H1 (cell line): ENCODE measurements at regions not wholly inside any gene's neighbourhood (a gene's known extent, or its start where the extent isn't known, plus 50 kb on each side); places are given as distances from the start of the nearest gene placed in this dataset.
"Not testable (repeated sequence)": the region's sequence is repeated elsewhere in the genome, so short reads cannot be mapped to it uniquely, and the experiment has no call there.

Experiments used
- CTCF ChIA-PET: fragments of 300-600 bp; sonication (Branson Sonifier 250); formaldehyde crosslinking; loops from one replicate; lab custom pipeline; 2021; ENCODE audit not compliant: partially characterized antibody; lab: Charles Lee
- POLR2A ChIA-PET: fragments of 300-600 bp; sonication (Branson Sonifier 250); formaldehyde crosslinking; loops from one replicate; lab custom pipeline; 2021; ENCODE audit warnings: inconsistent platforms; ENCODE audit not compliant: partially characterized antibody; lab: Charles Lee
- DNase-seq, 2 experiments: peaks; one replicate each; pipeline versions ENCODE4 v3.0.0 to v3.0.0-alpha.2; 2010 to 2022; ENCODE audit warnings: low spot score in 2 of 2, low read depth in 1 of 2, mixed read lengths in 1 of 2
- FAIRE-seq: peaks from 2 replicates; lab custom pipeline; 2011; peaks lifted over from hg19 to GRCh38; lab: Jason Lieb, UNC
- H2AFZ ChIP-seq: 2 replicates; pipeline ENCODE4 v1.8.1; 2012; ENCODE audit warnings: low read length, inconsistent platforms
- H2AK5ac ChIP-seq: 2 replicates; pipeline ENCODE4 v1.6.1; 2013; ENCODE audit warnings: low read depth, low read length
- H2BK120ac ChIP-seq: replicated peaks from 2 replicates; pipeline ENCODE3; 2013; ENCODE audit warnings: low read depth, low read length, inconsistent platforms
- H2BK12ac ChIP-seq: 2 replicates; pipeline ENCODE4 v1.6.1; 2013; ENCODE audit warnings: low read depth, low read length
- H2BK15ac ChIP-seq: 2 replicates; pipeline ENCODE4 v1.6.1; 2013; ENCODE audit warnings: low read length
- H2BK20ac ChIP-seq: 2 replicates; pipeline ENCODE4 v1.6.1; 2013; ENCODE audit warnings: low read length
- H2BK5ac ChIP-seq: 2 replicates; pipeline ENCODE4 v1.6.1; 2013; ENCODE audit warnings: low read depth, low read length
- H3K14ac ChIP-seq: 2 replicates; pipeline ENCODE4 v1.6.1; 2013; ENCODE audit warnings: inconsistent platforms; ENCODE audit not compliant: insufficient read length
- H3K18ac ChIP-seq: 2 replicates; pipeline ENCODE4 v1.6.1; 2013; ENCODE audit warnings: low read length; ENCODE audit errors: extremely low read depth
- H3K23ac ChIP-seq: 2 replicates; pipeline ENCODE4 v1.6.1; 2013; ENCODE audit warnings: inconsistent platforms; ENCODE audit not compliant: insufficient read length
- H3K23me2 ChIP-seq: 2 replicates; pipeline ENCODE4 v1.6.1; 2013; ENCODE audit warnings: low read depth, low read length
- H3K27ac ChIP-seq: 2 replicates; pipeline ENCODE4 v1.6.1; 2011; ENCODE audit warnings: low read depth, low read length, inconsistent platforms
- H3K27me3 ChIP-seq, 4 experiments: replicated peaks in 1 of 4; 1 replicate in 1 of 4; 2 replicates in 3 of 4; pipeline versions ENCODE4 v1.6.1 to v1.8.1; 2011 to 2013; ENCODE audit warnings: low read length in 3 of 4, mild to moderate bottlenecking in 3 of 4, inconsistent platforms in 2 of 4, mixed read lengths in 2 of 4, moderate library complexity in 1 of 4; ENCODE audit not compliant: control insufficient read depth in 3 of 4, insufficient read depth in 3 of 4; ENCODE audit errors: extremely low read depth in 1 of 4
- H3K36me3 ChIP-seq, 4 experiments: 2 replicates each; pipeline versions ENCODE4 v1.6.1 to v1.8.1; 2011 to 2013; ENCODE audit warnings: mild to moderate bottlenecking in 4 of 4, low read length in 3 of 4, moderate library complexity in 2 of 4, control low read depth in 1 of 4, inconsistent platforms in 1 of 4; ENCODE audit not compliant: insufficient read depth in 4 of 4, control insufficient read depth in 2 of 4
- H3K4ac ChIP-seq: replicated peaks from 2 replicates; pipeline ENCODE3; 2013; ENCODE audit warnings: low read length, low read depth, mixed read lengths, inconsistent platforms; ENCODE audit not compliant: insufficient read length
- H3K4me1 ChIP-seq, 4 experiments: replicated peaks in 1 of 4; 1 replicate in 1 of 4; 2 replicates in 3 of 4; pipeline versions ENCODE4 v1.6.1 to v1.8.1; 2011 to 2013; ENCODE audit warnings: low read length in 3 of 4, inconsistent platforms in 2 of 4, mixed read lengths in 1 of 4; ENCODE audit not compliant: insufficient read depth in 4 of 4, control insufficient read depth in 3 of 4
- H3K4me2 ChIP-seq, 2 experiments: 2 replicates each; pipeline versions ENCODE4 v1.6.1 to v1.8.1; 2011 to 2013; ENCODE audit warnings: low read depth in 2 of 2, low read length in 2 of 2, control low read depth in 1 of 2, inconsistent platforms in 1 of 2, mild to moderate bottlenecking in 1 of 2; ENCODE audit not compliant: insufficient read depth in 1 of 2
- H3K4me3 ChIP-seq, 4 experiments: fragments of 200-600, 300-600 bp in 1 of 4; sonication (generic), shearing (Covaris generic), sonication (Bioruptor Twin) in 1 of 4; 2 replicates each; pipeline versions ENCODE4 v1.5.1 to v1.8.1; 2011 to 2016; ENCODE audit warnings: low read length in 4 of 4, low read depth in 3 of 4, control low read depth in 2 of 4, inconsistent platforms in 2 of 4, mild to moderate bottlenecking in 2 of 4, mixed read lengths in 1 of 4, moderate library complexity in 1 of 4; ENCODE audit not compliant: insufficient read depth in 2 of 4; ENCODE audit errors: extremely low read depth in 1 of 4
- H3K56ac ChIP-seq: replicated peaks from 2 replicates; pipeline ENCODE3; 2013; ENCODE audit warnings: low read depth, mild to moderate bottlenecking, mixed read lengths, low read length, inconsistent platforms; ENCODE audit not compliant: insufficient read length
- H3K79me1 ChIP-seq: 2 replicates; pipeline ENCODE4 v1.6.1; 2013; ENCODE audit warnings: low read depth, low read length, control low read depth
- H3K79me2 ChIP-seq, 2 experiments: 2 replicates each; pipeline versions ENCODE4 v1.6.1 to v1.8.1; 2012 to 2013; ENCODE audit warnings: low read length in 2 of 2, mild to moderate bottlenecking in 2 of 2, inconsistent platforms in 1 of 2; ENCODE audit not compliant: insufficient read depth in 2 of 2, control insufficient read depth in 1 of 2
- H3K9ac ChIP-seq, 4 experiments: replicated peaks in 1 of 4; 1 replicate in 1 of 4; 2 replicates in 3 of 4; pipeline versions ENCODE4 v1.6.1 to v1.8.1; 2011 to 2013; ENCODE audit warnings: low read depth in 3 of 4, low read length in 3 of 4, control low read depth in 2 of 4, mild to moderate bottlenecking in 2 of 4, moderate library complexity in 2 of 4, inconsistent platforms in 1 of 4; ENCODE audit errors: extremely low read depth in 1 of 4
- H3K9me3 ChIP-seq, 2 experiments: 2 replicates each; pipeline versions ENCODE4 v1.6.1 to v1.8.1; 2012 to 2013; ENCODE audit warnings: mild to moderate bottlenecking in 2 of 2, moderate library complexity in 2 of 2, control low read depth in 1 of 2, inconsistent platforms in 1 of 2, low read depth in 1 of 2, low read length in 1 of 2, mixed read lengths in 1 of 2; ENCODE audit not compliant: insufficient read depth in 2 of 2
- H4K20me1 ChIP-seq, 2 experiments: replicated peaks in 1 of 2; 2 replicates each; pipeline versions ENCODE3 to v1.8.1; 2011 to 2013; ENCODE audit warnings: inconsistent platforms in 2 of 2, low read length in 2 of 2, mild to moderate bottlenecking in 1 of 2; ENCODE audit not compliant: insufficient read depth in 2 of 2, control insufficient read depth in 1 of 2
- H4K5ac ChIP-seq: 2 replicates; pipeline ENCODE4 v1.6.1; 2013; ENCODE audit warnings: low read length, low read depth, mixed read lengths, inconsistent platforms; ENCODE audit not compliant: insufficient read length
- H4K8ac ChIP-seq: 2 replicates; pipeline ENCODE4 v1.8.0; 2013; ENCODE audit warnings: mild to moderate bottlenecking, moderate library complexity, low read length, inconsistent platforms; ENCODE audit not compliant: insufficient read depth; ENCODE audit errors: extremely low read depth
- H4K91ac ChIP-seq: replicated peaks from 2 replicates; pipeline ENCODE3; 2013; ENCODE audit warnings: low read length, mixed read lengths, inconsistent platforms; ENCODE audit not compliant: insufficient read length
- ASH2L ChIP-seq: fragments of 200-600, 300-600 bp; sonication (generic); IDR thresholded peaks from one replicate; pipeline ENCODE4 v1.7.1; 2017; ENCODE audit warnings: low read length
- WGBS, 2 experiments: shearing (Covaris generic) in 1 of 2; methylation state at CpG; one replicate each; pipeline versions ENCODE4 v1.1.6 to v1.1.7; 2013 to 2015; ENCODE audit warnings: low lambda C conversion rate in 2 of 2, mixed read lengths in 2 of 2, inconsistent platforms in 1 of 2, low coverage in 1 of 2, missing lambda C conversion rate in 1 of 2; ENCODE audit not compliant: insufficient replicate concordance in 2 of 2, insufficient coverage in 1 of 2, insufficient read length in 1 of 2; ENCODE audit errors: extremely low coverage in 1 of 2, missing lambda C conversion rate in 1 of 2; 5-methylcytosine and 5-hydroxymethylcytosine counted together

GRCh38 chr14:40348104-40348503 lies 915.9 kb upstream of the FBXO33 start:
- H3K4ac ChIP-seq, H3K79me1 ChIP-seq, H4K91ac ChIP-seq, H3K23ac ChIP-seq, H3K4me1 ChIP-seq, H2BK15ac ChIP-seq, H3K56ac ChIP-seq, H3K14ac ChIP-seq, H3K23me2 ChIP-seq, H4K8ac ChIP-seq, H2BK20ac ChIP-seq, H3K27me3 ChIP-seq, H2AK5ac ChIP-seq, H4K20me1 ChIP-seq, H3K18ac ChIP-seq, CTCF ChIA-PET, H3K9me3 ChIP-seq, H3K79me2 ChIP-seq, H2BK120ac ChIP-seq, H3K36me3 ChIP-seq, FAIRE-seq: not testable (repeated sequence)
- peak; percentile 53 for TF ChIP-seq ASH2L
- Histone ChIP-seq H3K4me3 (peak overlapping the region; percentile 45 to 95 (median 58)), H3K4me2 (peak overlapping the region; percentile 42 to 65; a peak in 3 of 4 replicates), H3K9ac (peak overlapping the region; percentile 52 to 80 (median 63); a peak in 6 of 7 replicates), H2BK12ac (peak overlapping the region; percentile 68; the same call in 1 of the 2 replicates), H4K5ac (peak overlapping the region; percentile 52), H3K27ac (peak overlapping the region; percentile 56; the same call in 1 of the 2 replicates), H2AFZ (peak overlapping the region; percentile 51; the same call in 1 of the 2 replicates), H2BK5ac (peak overlapping the region; percentile 53; the same call in 1 of the 2 replicates)
- 46% methylated on average over 23 of the region's 27 CpGs; no CpG with 5 or more reads in 1 of the 2 experiments for WGBS, 2 experiments
- POLR2A ChIA-PET = interaction anchor here (0.7 to 1.1 kb wide), 3 partner anchors 14 to 447 kb away, joined by 3 to 4 read pairs (median 3); no protein-coding TSS in a partner anchor
- peak in 1 of 2 experiments; percentile 60 for DNase-seq
